HG03280 (cell line): ENCODE measurements at regions not wholly inside any gene's neighbourhood (a gene's known extent, or its start where the extent isn't known, plus 50 kb on each side); places are given as distances from the start of the nearest gene placed in this dataset.
"Not testable (repeated sequence)": the region's sequence is repeated elsewhere in the genome, so short reads cannot be mapped to it uniquely, and the experiment has no call there.

Experiments used
- ATAC-seq: cut with Tn5 transposase; IDR thresholded peaks from one replicate; pipeline ENCODE4 v1.9.1; 2021; ENCODE audit warnings: mild to moderate bottlenecking, moderate library complexity; ENCODE audit not compliant: unreplicated experiment

DNA sequence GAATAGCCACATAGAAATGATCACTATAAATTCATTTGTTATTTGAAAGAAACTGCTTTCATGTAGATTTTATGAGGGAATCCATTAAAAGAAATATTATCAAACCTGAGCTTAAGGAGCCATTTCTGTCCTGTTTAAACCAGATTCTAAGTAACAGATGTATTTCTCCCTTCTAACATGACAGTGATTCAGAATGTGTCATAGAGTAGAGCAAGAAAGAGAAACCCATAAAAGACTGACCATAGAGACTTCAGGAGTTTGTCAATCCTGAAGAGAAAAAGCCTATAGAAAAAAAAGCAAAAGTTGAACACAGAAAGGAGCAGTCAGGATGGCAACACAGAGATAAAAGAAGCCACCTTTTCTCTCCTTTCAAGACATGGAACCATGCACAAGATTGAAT, 390.6 kb downstream of the PRIM2 start:
- ATAC-seq, result not testable (repeated sequence)

- ATAC-seq, result not testable (repeated sequence)
Observed at GRCh38 chr6:57722546-57722945, 405.1 kb downstream of the PRIM2 start.

- not testable (repeated sequence) for ATAC-seq
Observed at GRCh38 chr6:57723815-57724401, 406.5 kb downstream of the PRIM2 start.

- not testable (repeated sequence) for ATAC-seq
Observed at GRCh38 chr6:57729407-57729806, 412.0 kb downstream of the PRIM2 start.

DNA sequence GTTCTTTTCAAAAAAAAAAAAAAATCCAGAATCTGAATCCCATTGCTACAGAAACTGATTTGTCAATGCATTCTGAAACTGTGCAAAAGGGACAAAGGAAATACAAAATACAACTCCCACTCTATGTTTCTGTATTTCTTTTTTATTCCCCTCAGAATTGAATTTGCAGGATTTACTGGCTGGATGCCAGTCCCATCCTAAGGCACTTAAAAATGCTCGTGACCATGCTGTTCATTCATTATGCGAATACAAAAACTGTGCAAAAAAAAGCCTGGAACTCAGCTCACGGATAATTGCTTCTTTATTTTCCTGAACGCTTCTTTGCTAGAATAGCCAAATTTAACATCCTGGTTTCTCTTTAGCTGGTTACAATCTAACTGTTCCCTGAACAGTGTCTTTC, 413.3 kb downstream of the PRIM2 start:
- not testable (repeated sequence) for ATAC-seq

DNA sequence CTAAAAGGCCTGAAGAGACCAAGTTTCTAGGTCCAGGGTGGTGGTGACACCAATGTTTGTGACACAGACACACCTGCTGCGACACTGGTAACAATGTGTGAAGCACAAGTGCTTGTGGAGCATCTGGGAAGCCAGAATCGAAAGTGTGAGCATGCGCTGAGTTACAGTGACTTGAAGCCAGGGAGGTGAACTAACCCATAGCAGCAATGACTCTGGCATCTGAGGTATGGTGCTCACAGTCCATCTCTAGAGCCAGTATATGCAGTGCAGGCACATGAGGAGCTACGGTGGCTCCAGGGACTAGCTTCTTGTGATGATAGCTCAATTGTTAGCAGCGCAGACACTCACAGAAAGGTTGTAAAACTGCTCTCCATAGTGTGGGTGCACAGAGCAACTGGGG, 430.3 kb downstream of the PRIM2 start:
- ATAC-seq, result not testable (repeated sequence)

DNA sequence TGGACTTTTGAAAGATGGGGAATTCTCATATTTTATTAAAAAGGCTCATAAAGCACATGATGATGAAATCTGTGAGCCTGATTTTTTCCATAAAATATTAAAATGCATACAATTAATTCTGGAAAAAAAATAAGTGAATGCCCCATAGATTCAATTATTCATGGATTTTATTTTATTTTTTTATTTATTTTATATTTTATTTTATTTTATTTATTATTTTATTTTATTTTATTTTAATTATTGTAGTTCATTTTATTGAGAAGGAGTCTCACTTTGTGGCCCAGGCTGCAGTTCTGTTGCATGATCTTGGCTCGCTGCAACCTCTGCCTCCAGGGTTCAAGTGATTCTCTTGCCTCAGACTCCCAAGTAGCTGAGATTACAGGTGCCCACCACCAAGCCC, 442.4 kb downstream of the PRIM2 start:
- not testable (repeated sequence) for ATAC-seq

GRCh38 chr6:57792720-57793397, 475.4 kb downstream of the PRIM2 start:
- ATAC-seq, result not testable (repeated sequence)

- ATAC-seq, result not testable (repeated sequence)
Observed at GRCh38 chr6:57793398-57793762, 475.9 kb downstream of the PRIM2 start.

DNA sequence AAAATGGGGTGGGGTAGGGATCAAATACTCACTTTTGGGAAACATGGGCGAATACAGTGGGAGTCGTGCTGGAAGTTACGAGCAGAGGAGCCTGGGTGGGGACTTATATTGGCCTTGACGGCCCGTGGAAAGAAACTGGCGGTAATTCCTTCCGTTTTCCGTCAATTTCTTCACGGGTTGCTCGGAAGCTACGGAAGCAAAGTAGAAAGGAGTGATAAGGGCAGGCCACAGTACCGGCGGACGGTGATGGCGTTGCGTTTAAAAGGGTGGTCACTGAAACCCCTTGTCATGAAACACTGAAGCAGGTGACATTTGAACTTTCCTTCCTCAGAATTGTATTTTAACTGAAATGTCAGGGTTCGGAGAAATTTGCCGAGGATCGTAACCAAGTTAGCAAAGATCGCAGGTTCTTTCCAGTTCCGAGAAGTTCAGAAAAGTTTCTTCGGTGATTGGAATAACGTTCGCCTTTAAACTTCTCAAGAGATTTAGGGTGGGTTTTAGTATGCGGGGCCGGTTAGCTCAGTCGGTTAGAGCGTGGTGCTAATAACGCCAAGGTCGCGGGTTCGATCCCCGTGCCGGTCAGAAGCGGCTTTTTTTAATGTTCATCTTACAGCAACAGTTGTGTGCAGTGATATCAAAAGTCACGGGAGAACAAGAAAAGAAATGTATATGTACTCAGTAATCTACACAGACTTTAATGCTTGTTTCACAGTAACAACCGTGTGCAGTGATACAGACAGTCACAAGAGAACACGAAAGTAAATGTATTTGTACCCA, 482.5 kb downstream of the PRIM2 start:
- ATAC-seq, result not testable (repeated sequence)

- not testable (repeated sequence) for ATAC-seq
Observed at GRCh38 chr6:57808581-57808980, 491.2 kb downstream of the PRIM2 start.

GRCh38 chr6:57809454-57809853, 492.0 kb downstream of the PRIM2 start:
- not testable (repeated sequence) for ATAC-seq

GRCh38 chr6:57813271-57814075, 496.0 kb downstream of the PRIM2 start:
- ATAC-seq, result not testable (repeated sequence)

DNA sequence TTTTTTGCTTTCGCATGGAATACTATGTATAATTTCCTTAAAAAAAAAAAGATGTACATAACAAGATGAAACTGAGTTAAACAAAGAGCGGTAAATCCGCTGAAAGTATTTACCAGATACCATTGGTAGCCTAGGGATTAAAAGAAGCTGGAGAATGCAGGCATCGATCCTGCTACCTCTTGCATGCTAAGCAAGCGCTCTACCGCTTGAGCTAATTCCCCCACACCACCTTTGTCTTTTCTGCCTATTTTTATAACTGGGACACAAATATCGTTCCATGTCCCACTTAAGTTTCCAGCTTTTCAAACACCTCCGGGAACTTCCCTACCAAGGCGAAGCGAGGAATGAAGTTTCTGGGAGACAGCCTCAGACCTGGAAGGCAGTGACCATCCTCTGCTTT, 498.4 kb downstream of the PRIM2 start:
- not testable (repeated sequence) for ATAC-seq

DNA sequence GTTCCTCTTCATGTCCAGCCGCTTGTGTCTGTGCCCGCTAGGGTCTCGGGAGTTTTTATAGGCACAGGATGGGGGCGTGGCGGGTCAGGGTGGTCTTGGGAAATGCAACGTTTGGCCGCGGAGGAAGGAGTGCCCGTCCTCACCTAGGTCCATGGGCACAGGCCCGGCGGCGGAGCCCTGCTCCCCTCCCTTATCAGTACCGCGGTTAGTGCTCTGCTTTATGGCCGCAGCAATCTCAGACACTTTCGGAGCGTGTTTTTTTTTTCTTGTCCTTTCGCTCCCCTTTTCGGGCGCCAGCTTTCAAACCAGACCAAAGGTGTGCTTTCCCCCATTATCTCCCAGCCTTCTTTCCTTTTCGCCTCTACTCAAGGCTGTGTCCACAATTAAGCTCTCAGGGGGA, 503.9 kb downstream of the PRIM2 start:
- not testable (repeated sequence) for ATAC-seq

- not testable (repeated sequence) for ATAC-seq
Observed at GRCh38 chr6:57822448-57822847, 505.0 kb downstream of the PRIM2 start.

DNA sequence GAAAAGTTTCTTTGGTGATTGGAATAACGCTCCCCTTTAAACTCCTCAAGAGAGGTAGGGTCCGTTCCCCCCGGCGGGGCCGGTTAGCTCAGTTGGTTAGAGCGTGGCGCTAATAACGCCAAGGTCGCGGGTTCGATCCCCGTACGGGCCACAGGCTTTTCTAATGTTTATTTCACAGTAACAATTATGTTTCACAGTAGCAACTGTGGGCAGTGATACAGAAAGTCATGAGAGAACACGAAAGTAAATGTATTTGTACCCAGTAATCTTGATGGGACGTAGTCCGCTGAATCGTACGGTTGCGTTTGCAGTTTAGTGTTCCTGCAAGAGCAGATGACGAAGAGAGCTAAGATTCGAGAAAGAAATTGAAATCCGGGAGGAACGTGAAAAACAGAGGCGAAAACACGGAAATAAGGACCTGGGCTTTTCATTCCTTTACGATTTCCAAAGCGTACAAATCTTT, 505.5 kb downstream of the PRIM2 start:
- ATAC-seq, result no peak

DNA sequence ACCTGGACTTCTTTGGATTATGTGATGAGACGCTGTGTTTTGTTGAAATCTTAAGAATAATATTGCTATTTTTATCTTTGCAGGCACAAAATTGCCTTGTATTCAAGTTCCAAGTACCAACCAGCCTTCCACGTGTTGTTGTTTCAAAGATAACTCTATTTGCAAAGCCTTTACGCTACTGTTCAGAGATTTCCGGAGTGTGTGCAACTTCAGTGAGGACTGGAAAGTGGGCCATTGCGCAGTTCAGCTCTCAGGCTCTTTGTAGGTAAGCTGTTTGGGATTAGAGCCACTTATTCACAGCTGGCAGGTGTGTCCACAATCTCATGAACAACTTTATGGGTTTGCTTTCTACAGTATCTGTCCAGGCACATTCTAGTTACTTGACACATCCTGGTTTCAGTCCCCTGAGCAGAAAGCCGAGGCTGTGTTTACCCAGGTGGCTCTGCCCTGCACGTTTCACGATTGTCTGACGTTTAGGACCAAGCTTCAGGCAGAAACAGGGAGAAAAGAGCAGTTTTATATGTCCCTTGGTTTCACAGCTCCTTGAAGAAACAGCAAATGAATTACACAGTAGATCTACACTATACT, 520.3 kb downstream of the PRIM2 start:
- ATAC-seq, result not testable (repeated sequence)

DNA sequence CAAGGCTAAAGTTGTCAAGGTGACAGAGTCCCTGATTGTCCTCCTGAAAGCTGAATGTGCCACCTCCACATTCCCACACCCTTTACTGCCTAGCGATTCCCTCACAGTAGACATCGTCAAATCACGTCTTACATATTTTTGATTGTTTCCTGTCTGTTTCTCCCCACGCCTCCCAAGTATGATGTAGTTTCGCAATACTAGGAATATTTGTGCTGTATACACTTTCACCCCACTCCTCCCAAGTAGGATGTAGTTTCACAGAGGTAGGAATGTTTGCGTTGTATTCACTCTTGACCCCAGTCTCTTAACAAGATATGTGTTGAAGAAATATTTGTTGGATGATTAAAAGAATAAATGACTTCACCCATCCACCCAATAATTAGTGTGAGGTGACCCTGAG, 524.1 kb downstream of the PRIM2 start:
- ATAC-seq, result not testable (repeated sequence)

DNA sequence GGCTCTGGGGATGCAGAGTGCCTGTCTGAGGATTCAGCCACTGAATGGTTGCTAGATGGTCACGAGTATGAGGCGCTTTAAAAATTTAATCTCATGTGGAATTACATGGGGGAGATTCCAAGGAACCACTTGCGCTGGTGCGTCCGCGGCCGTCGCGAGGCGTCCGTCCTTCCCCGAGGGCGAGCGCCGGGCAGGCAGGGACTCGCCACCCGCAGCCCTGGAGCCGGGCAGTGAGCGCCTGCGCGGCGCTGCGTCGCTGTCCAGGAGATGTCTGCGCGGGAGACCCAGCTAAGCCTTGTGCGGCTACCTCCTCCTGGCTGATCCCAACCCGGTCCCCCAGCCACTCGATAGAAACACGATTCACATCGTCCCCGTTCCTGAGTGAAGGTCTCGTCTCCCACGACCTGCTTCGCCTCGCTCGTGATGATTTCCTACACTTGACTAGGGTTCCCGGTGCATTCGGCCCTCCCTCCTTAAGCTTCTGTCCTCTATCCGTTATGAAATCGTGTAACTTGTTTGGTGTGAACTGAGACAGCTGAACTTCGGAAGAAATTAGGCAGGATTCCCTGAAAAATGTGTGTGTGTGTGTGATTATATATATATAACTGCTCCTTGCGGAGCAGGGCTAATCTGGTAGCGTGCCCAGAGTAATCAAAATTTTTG, 536.4 kb downstream of the PRIM2 start:
- ATAC-seq, result not testable (repeated sequence)
